Esophagus muscularis mucosa (tissue), 4 donors: ENCODE measurements at regions not wholly inside any gene's neighbourhood (a gene's known extent, or its start where the extent isn't known, plus 50 kb on each side); places are given as distances from the start of the nearest gene placed in this dataset.

Experiments used
- CTCF ChIP-seq, 3 experiments: fragments of 200-600 bp in 2 of 3; fragments of 450-650 bp in 1 of 3; sonication (generic) in 2 of 3; IDR thresholded peaks; one replicate each; pipeline ENCODE4 v1.5.1; 2017 to 2019; ENCODE audit warnings: antibody characterized with exemption in 3 of 3, mild to moderate bottlenecking in 2 of 3, moderate library complexity in 1 of 3
- EP300 ChIP-seq: sonication (generic); formaldehyde crosslinking; IDR thresholded peaks from one replicate; pipeline ENCODE4 v1.6.1; 2017; ENCODE audit warnings: antibody characterized with exemption
- POLR2A ChIP-seq: fragments of 450-650 bp; IDR thresholded peaks from one replicate; pipeline ENCODE4 v1.6.1; 2017; ENCODE audit warnings: antibody characterized with exemption, moderate library complexity, mild to moderate bottlenecking, low read depth
- POLR2AphosphoS5 ChIP-seq, 2 donors: sonication (generic); formaldehyde crosslinking; IDR thresholded peaks; one replicate each; pipeline ENCODE4 v1.6.1; 2017; ENCODE audit warnings: antibody characterized with exemption in 2 of 2

- TF ChIP-seq CTCF (IDR thresholded peaks at IDR 0.05) (no peak), POLR2AphosphoS5 (IDR thresholded peaks at IDR 0.05) (no peak), POLR2A (no peak), EP300 (no peak)
Measured at GRCh38 chr2:21818212-21818795, 694.5 kb downstream of the TDRD15 start.
